ENCODE measurements at regions not wholly inside any gene's neighbourhood (a gene's known extent, or its start where the extent isn't known, plus 50 kb on each side); places are given as distances from the start of the nearest gene placed in this dataset.

DNA sequence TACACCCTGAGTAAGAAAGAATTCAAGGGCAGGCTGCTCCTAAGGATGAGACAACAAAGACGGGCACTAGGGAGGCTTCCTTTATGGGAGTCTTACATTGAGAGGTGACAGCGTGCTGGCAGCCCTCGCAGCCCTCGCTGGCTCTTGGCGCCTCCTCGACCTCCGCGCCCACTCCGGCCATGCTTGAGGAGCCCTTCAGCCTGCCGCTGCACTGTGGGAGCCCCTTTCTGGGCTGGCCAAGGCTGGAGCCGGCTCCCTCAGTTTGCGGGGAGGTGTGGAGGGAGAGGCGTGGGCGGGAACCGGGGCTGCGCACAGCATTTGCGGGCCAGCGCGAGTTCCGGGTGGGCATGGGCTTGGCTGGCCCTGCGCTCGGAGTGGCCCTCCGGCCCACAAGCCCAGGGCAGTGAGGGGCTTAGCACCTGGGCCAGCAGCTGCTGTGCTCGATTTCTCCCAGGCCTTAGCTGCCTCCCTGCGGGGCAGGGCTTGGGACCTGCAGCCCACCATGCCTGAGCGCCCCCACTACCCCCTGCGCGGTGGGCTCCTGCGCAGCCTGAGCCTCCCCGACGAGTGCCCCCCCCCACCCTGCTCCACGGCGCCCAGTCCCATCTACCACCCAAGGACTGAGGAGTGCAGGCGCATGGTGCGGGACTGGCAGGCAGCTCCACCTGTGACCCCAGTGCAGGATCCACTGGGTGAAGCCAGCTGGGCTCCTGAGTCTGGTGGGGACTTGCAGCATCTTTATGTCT is 75.3 kb downstream of the BARX1 start:
- peak; percentile 42 for DNase-seq (ENCODE audit: low spot score)

DNA sequence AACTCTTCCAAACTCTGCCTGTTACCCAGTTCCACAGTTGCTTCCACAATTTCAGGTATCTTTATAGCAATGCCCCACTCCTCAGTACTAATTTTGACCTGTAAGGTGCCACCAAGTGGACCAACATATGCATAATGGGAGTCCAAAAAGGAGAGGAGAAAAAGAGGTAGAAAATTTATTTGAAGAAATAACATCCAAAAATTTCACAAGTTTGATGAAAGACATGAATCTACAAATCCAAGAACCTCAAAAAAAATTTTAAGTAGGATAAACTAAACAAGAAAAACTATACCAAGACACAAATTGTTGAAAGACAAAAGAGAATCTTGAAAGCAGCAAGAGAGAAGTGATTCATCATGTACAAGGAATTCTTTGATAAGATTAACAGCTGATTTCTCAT is 79.8 kb downstream of the BARX1 start:
- DNase-seq (ENCODE audit: low spot score) = no peak

GRCh38 chr9:93874242-93874641 is 80.9 kb downstream of the BARX1 start:
- no peak for DNase-seq (ENCODE audit: low spot score)

GRCh38 chr9:93871286-93871685 is 83.9 kb downstream of the BARX1 start:
- DNase-seq (ENCODE audit: low spot score) = no peak

DNA sequence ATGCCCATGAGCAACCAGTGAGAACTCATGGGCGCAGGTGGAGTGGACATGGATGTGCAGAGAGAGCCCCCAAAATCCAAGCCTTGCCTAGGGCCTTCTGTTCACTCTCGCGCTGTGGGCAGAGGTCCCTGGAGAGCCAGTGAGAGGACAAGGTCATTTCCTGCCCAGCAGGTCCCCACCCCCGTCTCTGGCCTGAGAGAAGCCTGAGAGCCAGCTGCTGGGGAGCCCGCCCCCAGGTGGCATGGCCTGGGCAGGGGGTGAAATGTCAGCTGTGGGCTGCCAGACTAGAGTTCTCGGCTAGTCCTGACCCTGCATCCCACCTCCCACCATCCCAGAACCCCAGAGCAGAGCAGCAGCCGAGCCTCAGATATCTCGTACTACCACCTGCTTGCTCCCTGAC is 85.3 kb downstream of the BARX1 start:
- DNase-seq (ENCODE audit: low spot score) = no peak

DNA sequence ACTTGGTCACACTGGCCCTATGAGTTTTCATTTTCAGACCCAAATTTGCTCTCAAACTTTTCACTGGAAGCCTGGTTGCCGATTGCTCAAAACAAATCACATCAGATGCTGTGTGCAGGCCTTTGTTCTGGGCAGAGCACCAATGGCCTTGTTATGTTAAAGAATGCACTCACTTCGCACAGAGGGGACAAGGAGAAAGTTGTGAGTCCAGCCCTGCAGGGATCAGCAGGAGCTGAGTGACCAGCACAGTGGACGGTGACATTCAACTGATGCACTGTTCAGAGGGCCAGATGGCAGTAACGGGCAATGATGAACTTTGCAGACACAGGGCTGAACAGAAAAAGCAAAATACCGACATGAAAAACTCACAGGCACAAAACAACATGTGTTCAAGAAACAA is 86.1 kb downstream of the BARX1 start:
- peak; percentile 60 for DNase-seq (ENCODE audit: low spot score)

DNA sequence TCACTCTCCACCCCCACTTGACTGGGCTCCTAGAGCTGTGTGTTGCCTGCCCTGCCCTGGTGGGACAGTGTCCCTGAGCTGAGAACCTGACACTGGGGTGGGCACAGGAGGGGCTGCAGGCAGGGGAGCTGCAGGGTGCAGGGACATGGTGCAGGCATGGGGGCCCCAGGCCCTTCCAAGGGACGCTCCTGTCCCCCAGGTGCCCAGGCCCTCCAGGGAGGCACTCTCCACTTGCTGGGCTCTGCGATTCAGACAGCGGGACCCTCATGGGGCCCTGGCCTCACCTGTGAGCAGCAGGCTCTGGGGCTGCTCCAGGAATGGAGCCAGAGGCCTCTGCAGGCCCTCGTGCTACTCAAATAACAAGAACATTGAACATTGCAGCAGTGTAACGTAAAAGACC is 89.4 kb downstream of the BARX1 start:
- no peak for DNase-seq (ENCODE audit: low spot score)

- no peak for DNase-seq (ENCODE audit: low spot score)
These were observed 89.9 kb downstream of the BARX1 start for GRCh38 chr9:93865245-93865644.

GRCh38 chr9:93864840-93865239 is 90.3 kb downstream of the BARX1 start:
- no peak for DNase-seq (ENCODE audit: low spot score)

GRCh38 chr9:93864032-93864431 is 91.1 kb downstream of the BARX1 start:
- no peak for DNase-seq (ENCODE audit: low spot score)

- DNase-seq (ENCODE audit: low spot score) = no peak
These were observed 92.1 kb downstream of the BARX1 start for GRCh38 chr9:93862877-93863545.

DNA sequence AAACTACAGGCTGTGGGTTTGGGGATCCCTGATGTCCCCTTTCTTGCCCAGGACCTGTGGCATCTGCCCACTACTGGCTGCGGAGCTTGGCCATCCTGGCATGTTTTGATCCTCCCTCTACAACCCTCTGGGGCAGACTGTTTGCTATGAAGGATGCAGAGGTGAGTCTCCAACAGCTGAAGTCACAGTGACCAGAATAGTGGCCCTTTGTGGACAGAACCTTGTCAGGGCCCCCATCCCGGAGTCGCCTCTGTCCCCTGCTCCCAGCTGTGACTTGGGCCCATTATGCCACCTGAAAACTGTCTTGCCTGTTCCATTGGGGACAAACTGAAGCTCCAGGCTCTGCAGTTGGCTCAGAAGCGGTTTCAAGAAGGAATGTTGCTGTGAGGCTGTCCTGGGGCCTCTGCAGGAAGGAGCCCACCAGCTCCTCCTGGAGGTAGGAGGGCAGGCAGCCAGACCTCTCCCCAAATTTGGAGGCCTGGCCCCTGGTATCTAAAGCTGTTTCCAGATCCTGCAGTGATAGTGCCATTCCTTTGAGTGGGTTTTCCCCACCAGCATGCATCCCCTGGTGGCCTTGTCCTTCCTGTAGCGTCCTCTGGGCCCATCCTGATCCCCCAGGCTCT is 93.3 kb downstream of the BARX1 start:
- no peak for DNase-seq (ENCODE audit: low spot score)

DNA sequence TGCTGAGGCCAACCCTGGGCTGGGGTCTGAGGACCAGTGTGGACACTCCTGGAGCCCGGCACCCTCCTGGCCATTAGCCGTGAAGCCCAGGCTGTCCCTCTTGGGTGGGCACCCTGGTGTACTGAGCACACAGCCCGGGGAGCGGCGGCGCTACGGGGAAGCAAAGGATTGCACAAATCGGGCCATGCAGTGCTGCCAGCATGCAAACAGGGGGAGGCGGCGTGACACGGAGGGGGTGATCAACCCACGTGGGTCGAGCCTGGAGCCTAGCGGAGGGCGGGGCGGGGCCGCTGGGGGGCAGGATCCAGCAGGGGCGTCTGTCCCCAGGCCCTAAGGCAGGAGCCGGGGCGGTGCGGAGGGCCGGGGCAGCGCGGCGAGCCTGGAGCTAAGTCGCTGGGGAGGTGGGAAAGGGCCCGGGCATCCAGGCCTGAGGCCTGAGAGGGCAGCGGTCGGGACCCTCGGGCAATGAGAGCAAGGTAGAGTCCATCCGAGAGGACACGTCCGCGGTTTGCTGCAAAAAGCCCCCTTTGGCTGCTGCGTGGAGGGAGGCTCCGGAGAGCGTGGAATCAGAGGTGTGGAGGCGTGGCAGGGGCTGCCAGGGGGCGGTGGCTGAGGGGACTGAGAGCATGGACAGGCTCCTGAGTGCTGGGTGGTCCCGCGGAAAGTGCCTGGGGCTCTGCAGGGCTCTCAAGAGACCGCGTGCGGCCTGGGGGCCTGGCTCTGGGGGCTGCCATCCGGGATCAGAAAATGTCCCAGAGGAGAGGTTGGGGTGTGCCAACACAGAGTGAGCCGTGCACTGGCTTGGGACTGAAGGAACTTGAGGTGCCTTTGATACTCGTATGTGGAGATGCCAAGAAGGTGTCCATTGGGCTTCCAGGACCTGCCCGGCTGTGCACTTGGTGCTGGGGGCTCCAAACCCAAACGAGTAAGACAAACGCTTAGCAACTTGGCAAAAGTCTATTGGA is 94.2 kb downstream of the BARX1 start:
- DNase-seq (ENCODE audit: low spot score) = peak; percentile 67

DNA sequence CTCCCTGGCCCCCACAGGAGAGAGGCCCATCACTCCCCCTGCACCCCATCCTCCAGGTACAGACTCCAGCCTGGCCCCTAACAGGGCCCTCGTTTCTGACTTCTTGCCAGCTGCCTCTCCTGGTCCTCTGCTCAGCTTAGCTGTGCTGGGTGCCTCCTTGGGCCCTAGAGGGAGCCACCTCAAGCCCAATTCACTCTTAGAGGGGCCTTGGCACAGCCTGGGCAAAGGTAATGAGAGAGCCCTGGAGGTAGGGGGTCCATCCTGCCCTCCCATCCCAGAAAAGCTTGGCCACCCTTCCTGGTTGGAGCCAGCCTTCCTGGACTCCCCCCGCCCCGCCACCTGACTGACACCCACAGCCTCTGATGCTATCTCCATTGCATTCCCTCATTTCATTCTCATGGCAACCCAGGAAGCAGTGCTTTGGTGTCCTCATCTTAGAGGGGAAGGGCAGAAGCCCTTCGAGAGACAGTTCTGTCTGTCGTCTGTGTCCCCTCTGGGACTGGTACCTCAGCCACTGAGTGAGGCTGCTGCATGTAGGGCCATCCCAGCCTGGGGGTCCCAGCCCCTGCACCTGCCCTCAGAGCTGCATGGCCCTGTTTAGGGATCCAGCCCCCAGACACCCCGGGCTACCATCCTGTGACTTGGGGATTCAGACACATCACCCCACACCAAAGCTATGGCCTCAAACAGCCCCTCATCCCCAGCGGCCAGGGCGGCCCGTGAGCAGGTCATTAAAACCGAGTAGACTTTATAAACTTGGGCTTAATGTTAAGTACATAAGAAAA is 95.5 kb downstream of the BARX1 start:
- no peak for DNase-seq (ENCODE audit: low spot score)

DNA sequence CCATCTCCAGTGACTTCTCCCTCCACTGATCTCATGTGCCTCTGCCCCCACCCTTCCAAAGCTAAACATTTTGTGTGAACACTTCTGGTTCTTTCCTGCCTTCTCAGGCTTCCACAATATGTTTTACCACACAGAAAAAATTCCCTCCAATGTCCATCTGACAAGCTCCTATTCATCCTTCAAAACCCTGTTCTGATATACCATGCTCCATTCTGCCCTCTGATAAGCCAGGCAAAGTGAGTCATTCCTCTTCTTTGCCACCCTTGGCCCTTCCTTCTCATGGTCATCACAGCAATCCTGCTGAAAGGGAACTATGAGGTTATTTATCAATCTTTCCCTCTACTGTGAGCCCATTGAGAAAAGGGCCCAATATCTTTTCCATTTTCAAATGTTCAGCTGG is 97.6 kb downstream of the BARX1 start:
- no peak for DNase-seq (ENCODE audit: low spot score)

- no peak for DNase-seq (ENCODE audit: low spot score)
These were observed 102.4 kb downstream of the BARX1 start for GRCh38 chr9:93852728-93853127.

DNA sequence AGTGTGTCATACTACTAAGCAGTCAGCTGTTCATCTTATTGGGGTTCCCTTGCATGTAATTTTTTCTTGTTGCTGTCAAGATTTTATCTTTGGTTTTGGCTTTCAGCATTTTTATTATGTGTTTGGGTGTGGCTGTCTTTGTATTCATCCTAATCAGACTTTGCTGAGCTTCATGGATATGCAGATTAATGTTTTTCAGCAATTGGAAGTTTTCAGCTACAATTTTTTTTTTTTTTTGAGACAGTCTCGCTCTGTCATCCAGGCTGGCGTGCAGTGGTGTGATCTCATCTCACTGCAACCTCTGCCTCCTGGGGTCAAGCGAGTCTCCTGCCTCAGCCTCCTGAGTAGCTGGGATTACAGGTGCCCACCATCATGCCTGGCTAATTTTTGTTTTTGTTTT is 108.8 kb downstream of the BARX1 start:
- DNase-seq (ENCODE audit: low spot score) = no peak

GRCh38 chr9:93843396-93843795 is 111.8 kb downstream of the BARX1 start:
- DNase-seq (ENCODE audit: low spot score) = no peak

GRCh38 chr9:93830606-93831005 is 124.5 kb downstream of the BARX1 start:
- no peak for DNase-seq (ENCODE audit: low spot score)

DNA sequence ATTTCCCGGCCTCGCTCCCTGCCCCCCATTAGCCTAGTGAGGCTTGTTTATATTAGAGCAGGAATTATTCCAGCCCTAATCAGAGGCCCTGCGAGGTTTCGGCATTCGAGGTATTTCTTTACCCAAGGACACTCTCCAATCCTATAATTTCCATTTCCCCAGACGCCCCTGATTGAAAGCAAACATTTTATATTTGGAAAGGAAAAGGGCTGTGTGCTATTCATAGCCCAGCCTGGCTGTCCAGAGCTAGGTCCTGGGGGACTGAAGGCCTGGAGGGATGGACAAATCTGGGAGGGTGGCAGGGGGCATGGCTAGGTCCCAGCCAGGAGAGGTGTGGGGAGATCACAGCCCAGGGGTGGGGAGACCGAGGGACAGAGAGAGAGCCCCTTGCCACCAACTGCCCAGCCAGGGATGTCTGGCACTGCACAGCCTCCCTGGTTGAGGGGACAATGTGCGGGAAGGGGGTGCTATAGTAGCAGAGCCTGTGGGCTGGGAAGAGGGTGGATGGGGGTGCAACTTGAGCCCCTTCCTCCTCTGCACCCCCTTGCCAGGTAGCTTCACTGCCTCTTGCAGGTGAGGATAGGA is 125.1 kb downstream of the BARX1 start:
- DNase-seq (ENCODE audit: low spot score) = no peak
